Lung (tissue), 11 donors: ENCODE measurements at regions not wholly inside any gene's neighbourhood (a gene's known extent, or its start where the extent isn't known, plus 50 kb on each side); places are given as distances from the start of the nearest gene placed in this dataset.

ENCODE experiments used
- ATAC-seq: fragments of 200-7000 bp; cut with Tn5 transposase; one replicate; pipeline ENCODE4 v1.9.1; 2020; ENCODE audit warnings: moderate number of reproducible peaks; ENCODE audit not compliant: insufficient read depth, low FRiP score
- DNase-seq, 3 donors: peaks; one replicate each; pipeline ENCODE4 v3.0.0-alpha.2; 2013 to 2017
- H3K27ac ChIP-seq, 2 donors: one replicate each; pipeline ENCODE4 v1.5.1; 2013; ENCODE audit warnings: mild to moderate bottlenecking in 2 of 2, moderate library complexity in 2 of 2, control low read depth in 1 of 2, inconsistent platforms in 1 of 2, low read depth in 1 of 2, low read length in 1 of 2
- H3K27me3 ChIP-seq, 3 donors: one replicate each; pipeline ENCODE4 v1.5.1; 2013; ENCODE audit warnings: low read length in 2 of 3; ENCODE audit not compliant: control insufficient read depth in 3 of 3, insufficient read depth in 3 of 3
- H3K36me3 ChIP-seq, 4 donors: one replicate each; pipeline ENCODE4 v1.5.1; 2013; ENCODE audit warnings: low read length in 4 of 4, mild to moderate bottlenecking in 1 of 4, moderate library complexity in 1 of 4; ENCODE audit not compliant: control insufficient read depth in 4 of 4, insufficient read depth in 4 of 4
- H3K4me1 ChIP-seq, 5 donors: one replicate each; pipeline ENCODE4 v1.5.1; 2013; ENCODE audit warnings: low read length in 5 of 5, mild to moderate bottlenecking in 2 of 5, moderate library complexity in 1 of 5; ENCODE audit not compliant: control insufficient read depth in 5 of 5, insufficient read depth in 5 of 5
- H3K4me3 ChIP-seq: one replicate; pipeline ENCODE4 v1.5.1; 2013; ENCODE audit warnings: mild to moderate bottlenecking, control low read depth, moderate library complexity
- H3K9ac ChIP-seq, 2 donors: one replicate each; pipeline ENCODE4 v1.5.1; 2013; ENCODE audit warnings: low read length in 2 of 2, control low read depth in 1 of 2; ENCODE audit not compliant: insufficient read depth in 1 of 2
- H3K9me3 ChIP-seq, 4 donors: one replicate each; pipeline ENCODE4 v1.5.1; 2013; ENCODE audit warnings: low read length in 3 of 4, mild to moderate bottlenecking in 1 of 4, moderate library complexity in 1 of 4; ENCODE audit not compliant: control insufficient read depth in 4 of 4, insufficient read depth in 3 of 4
- WGBS, 2 donors: extraction: QIAGEN DNeasy Blood & Tissue Kit; methylation state at CpG; one replicate each; pipeline ENCODE4 v1.1.7; 2013; 5-methylcytosine and 5-hydroxymethylcytosine counted together
- TF ChIP-seq, protein P1 (sequence below): IDR thresholded peaks from 2 replicates; pipeline ENCODE4 v1.5.1; 2012; ENCODE audit warnings: mild to moderate bottlenecking; ENCODE audit errors: control extremely low read depth, extremely low read depth
- donor health status: control.
- donor health status: control.
- donor health status: Bipolar disorder and iron deficiency.
- donor health status: healthy.
- donor health status: DM: yes; HTN: yes; CAD: no.

DNA sequence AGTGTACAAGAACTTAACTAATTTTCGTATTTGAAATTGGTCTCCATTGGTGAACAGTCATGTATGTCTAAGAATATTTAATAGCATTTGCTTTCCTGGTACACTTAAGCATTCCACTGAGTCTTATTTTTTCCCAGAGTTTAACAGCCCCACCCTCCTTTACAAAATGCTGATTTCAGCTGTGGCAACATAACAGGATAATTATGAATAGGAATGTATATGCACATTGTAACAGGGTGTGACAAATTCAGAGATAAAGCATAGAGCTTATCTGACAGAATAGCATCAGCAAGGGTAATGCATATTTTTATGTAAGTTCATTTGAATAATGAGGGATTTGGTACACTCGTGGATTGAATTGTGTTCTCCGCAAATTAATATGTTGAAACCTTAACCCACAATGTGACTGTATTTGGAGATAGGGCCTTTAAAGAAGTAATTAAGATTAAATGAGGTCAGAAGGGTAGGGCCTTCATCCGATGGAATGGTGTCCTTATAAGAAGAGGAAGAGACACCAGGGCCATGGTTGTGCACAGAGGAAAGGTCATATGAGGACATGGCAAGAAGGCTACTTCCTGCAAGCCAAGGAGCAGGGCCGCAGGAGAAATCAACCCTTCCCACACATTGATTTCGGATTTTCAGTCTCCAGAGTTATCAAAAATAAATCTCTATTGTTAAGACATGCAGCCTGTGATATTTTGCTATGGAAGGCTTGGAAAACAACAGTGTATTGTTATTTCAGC, 439.7 kb upstream of the CDH20 start:
- Histone ChIP-seq H3K4me1 (peaks cover 0 to 3% (median 0%) of the 10 kb centered on the region in 5 donors), H3K36me3 (no peaks in the 10 kb centered on the region), H3K27me3 (no peaks in the 10 kb centered on the region), H3K4me3 (no peak overlapping the region), H3K27ac (no peak overlapping the region), H3K9ac (no peak overlapping the region), H3K9me3 (peaks cover 0 to 4% (median 0%) of the 10 kb centered on the region in 4 donors)
- DNase-seq (no peak), ATAC-seq (no peak)
- WGBS, 2 donors: 82 to 84% methylated on average over 6 of the region's 6 CpGs
- TF ChIP-seq, protein P1, sequence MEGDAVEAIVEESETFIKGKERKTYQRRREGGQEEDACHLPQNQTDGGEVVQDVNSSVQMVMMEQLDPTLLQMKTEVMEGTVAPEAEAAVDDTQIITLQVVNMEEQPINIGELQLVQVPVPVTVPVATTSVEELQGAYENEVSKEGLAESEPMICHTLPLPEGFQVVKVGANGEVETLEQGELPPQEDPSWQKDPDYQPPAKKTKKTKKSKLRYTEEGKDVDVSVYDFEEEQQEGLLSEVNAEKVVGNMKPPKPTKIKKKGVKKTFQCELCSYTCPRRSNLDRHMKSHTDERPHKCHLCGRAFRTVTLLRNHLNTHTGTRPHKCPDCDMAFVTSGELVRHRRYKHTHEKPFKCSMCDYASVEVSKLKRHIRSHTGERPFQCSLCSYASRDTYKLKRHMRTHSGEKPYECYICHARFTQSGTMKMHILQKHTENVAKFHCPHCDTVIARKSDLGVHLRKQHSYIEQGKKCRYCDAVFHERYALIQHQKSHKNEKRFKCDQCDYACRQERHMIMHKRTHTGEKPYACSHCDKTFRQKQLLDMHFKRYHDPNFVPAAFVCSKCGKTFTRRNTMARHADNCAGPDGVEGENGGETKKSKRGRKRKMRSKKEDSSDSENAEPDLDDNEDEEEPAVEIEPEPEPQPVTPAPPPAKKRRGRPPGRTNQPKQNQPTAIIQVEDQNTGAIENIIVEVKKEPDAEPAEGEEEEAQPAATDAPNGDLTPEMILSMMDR: no peak

DNA sequence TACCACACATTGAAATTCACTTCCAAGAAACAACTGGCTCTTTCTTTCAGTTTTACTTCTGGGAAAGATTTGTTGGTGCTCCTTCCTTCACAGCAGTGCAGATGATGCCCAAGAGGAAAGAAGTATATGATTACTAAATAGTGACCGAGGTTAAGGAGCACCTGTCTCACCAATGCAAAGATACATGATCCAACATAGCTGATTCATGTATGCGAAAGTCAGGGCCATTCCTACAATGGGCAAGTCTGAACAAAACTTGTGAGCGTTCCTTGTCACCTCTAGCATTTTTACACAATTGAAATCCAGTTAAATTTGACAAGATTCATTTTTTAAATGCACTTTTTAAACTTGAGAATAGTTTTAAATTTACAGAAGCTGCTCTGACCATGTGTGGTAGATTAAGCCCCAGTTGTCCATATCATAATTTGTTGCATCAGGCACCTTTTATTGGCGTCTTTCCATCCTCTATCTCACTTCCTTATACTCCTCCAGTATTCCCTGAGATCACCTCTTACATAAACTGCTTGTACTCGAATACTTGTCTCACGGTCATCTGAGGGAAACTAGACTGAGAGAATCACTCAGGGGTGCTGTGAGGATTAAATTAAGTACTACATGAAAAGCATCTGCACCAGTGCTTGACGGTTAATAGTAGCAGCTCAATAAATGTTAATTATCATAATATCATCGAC, 438.8 kb upstream of the CDH20 start:
- ATAC-seq: no peak
- Histone ChIP-seq H3K9ac (no peak overlapping the region), H3K27ac (no peak overlapping the region), H3K27me3 (no peaks in the 10 kb centered on the region), H3K4me1 (peaks cover 0 to 3% (median 0%) of the 10 kb centered on the region in 5 donors), H3K4me3 (no peak overlapping the region), H3K9me3 (peaks cover 0 to 4% (median 0%) of the 10 kb centered on the region in 4 donors), H3K36me3 (no peaks in the 10 kb centered on the region)
- TF ChIP-seq, protein P1: no peak
- WGBS, 2 donors: 85 to 87% methylated on average over 8 of the region's 8 CpGs
- DNase-seq: no peak

DNA sequence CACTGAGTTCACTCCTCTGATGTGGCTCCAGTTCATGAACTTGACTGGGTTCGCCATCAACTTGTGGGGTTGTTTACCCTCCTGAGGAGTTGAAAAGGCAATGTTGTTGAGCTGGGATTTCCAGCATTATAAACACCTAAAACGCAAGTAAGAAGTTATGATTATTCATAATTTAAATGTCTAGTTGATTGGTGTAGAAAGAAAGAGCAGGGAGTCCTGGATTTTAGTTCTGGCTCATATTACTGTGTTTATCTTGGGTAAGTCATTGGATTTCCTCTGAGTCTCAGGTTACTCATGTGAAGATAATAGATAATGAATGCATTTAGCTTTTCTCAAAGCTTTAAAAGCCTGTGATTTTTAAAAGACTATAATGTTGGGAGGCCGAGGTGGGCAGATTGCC, 438.0 kb upstream of the CDH20 start:
- Histone ChIP-seq H3K36me3 (no peaks in the 10 kb centered on the region), H3K9me3 (peaks cover 0 to 4% (median 0%) of the 10 kb centered on the region in 4 donors), H3K27ac (no peak overlapping the region), H3K27me3 (no peaks in the 10 kb centered on the region), H3K4me3 (no peak overlapping the region), H3K9ac (no peak overlapping the region), H3K4me1 (peaks cover 0 to 3% (median 0%) of the 10 kb centered on the region in 5 donors)
- TF ChIP-seq, protein P1: no peak
- no peak for ATAC-seq
- WGBS, 2 donors: 82 to 83% methylated on average over 3 of the region's 3 CpGs
- no peak for DNase-seq
